GM21576 (cell line): ENCODE measurements at regions not wholly inside any gene's neighbourhood (a gene's known extent, or its start where the extent isn't known, plus 50 kb on each side); places are given as distances from the start of the nearest gene placed in this dataset.

ENCODE experiments used
- ATAC-seq: cut with Tn5 transposase; IDR thresholded peaks from one replicate; pipeline ENCODE4 v1.9.1; 2021; ENCODE audit warnings: mild to moderate bottlenecking, moderate library complexity; ENCODE audit not compliant: unreplicated experiment

- ATAC-seq = no peak
Observed at GRCh38 chr14:38777401-38777800, 325.6 kb downstream of the SEC23A start.

- ATAC-seq = no peak
Observed at GRCh38 chr14:38775986-38776385, 327.0 kb downstream of the SEC23A start.

GRCh38 chr14:38774162-38774561 lies 328.9 kb downstream of the SEC23A start:
- no peak for ATAC-seq

GRCh38 chr14:38770251-38770650 lies 332.8 kb downstream of the SEC23A start:
- ATAC-seq = no peak

GRCh38 chr14:38762845-38763244 lies 340.2 kb downstream of the SEC23A start:
- no peak for ATAC-seq

GRCh38 chr14:38762426-38762825 lies 340.6 kb downstream of the SEC23A start:
- ATAC-seq = no peak

GRCh38 chr14:38761033-38761432 lies 342.0 kb downstream of the SEC23A start:
- no peak for ATAC-seq

GRCh38 chr14:38758661-38759060 lies 344.4 kb downstream of the SEC23A start:
- ATAC-seq = no peak

- ATAC-seq = no peak
Observed at GRCh38 chr14:38755036-38755435, 348.0 kb downstream of the SEC23A start.

GRCh38 chr14:38752750-38753149 lies 350.3 kb downstream of the SEC23A start:
- no peak for ATAC-seq

- no peak for ATAC-seq
Observed at GRCh38 chr14:38752341-38752740, 350.7 kb downstream of the SEC23A start.

- ATAC-seq = no peak
Observed at GRCh38 chr14:38751459-38751858, 351.6 kb downstream of the SEC23A start.

GRCh38 chr14:38749936-38750335 lies 353.1 kb downstream of the SEC23A start:
- no peak for ATAC-seq

- no peak for ATAC-seq
Observed at GRCh38 chr14:38745861-38746260, 357.2 kb downstream of the SEC23A start.

GRCh38 chr14:38743966-38744584 lies 359.0 kb downstream of the SEC23A start:
- ATAC-seq = no peak

- ATAC-seq = no peak
Observed at GRCh38 chr14:38737686-38738407, 365.2 kb downstream of the SEC23A start.

GRCh38 chr14:38735005-38735404 lies 368.0 kb downstream of the SEC23A start:
- no peak for ATAC-seq

GRCh38 chr14:38731962-38732361 lies 371.1 kb downstream of the SEC23A start:
- no peak for ATAC-seq

- ATAC-seq = no peak
Observed at GRCh38 chr14:38730420-38730819, 372.6 kb downstream of the SEC23A start.

- ATAC-seq = no peak
Observed at GRCh38 chr14:38727731-38728130, 375.3 kb downstream of the SEC23A start.

GRCh38 chr14:38724621-38725020 lies 378.4 kb downstream of the SEC23A start:
- no peak for ATAC-seq

GRCh38 chr14:38723959-38724358 lies 379.1 kb downstream of the SEC23A start:
- ATAC-seq = no peak

- no peak for ATAC-seq
Observed at GRCh38 chr14:38723277-38723676, 379.8 kb downstream of the SEC23A start.
